Myocyte (in vitro differentiated cells): ENCODE measurements at regions not wholly inside any gene's neighbourhood (a gene's known extent, or its start where the extent isn't known, plus 50 kb on each side); places are given as distances from the start of the nearest gene placed in this dataset.

Experiments used
- DNase-seq: peaks from one replicate; pipeline ENCODE4 v3.0.0-alpha.2; 2012; ENCODE audit warnings: low read depth

GRCh38 chr10:107490389-107490788 is 325.9 kb upstream of the SORCS1 start:
- no peak for DNase-seq

GRCh38 chr10:107487284-107487683 is 322.8 kb upstream of the SORCS1 start:
- DNase-seq, result no peak

- no peak for DNase-seq
Measured at GRCh38 chr10:107485019-107485418, 320.5 kb upstream of the SORCS1 start.

GRCh38 chr10:107481881-107482280 is 317.4 kb upstream of the SORCS1 start:
- DNase-seq, result no peak

- no peak for DNase-seq
Measured at GRCh38 chr10:107481224-107481623, 316.7 kb upstream of the SORCS1 start.

- DNase-seq, result peak; percentile 20
Measured at GRCh38 chr10:107480781-107481180, 316.3 kb upstream of the SORCS1 start.

- DNase-seq, result no peak
Measured at GRCh38 chr10:107477266-107477665, 312.8 kb upstream of the SORCS1 start.

GRCh38 chr10:107476408-107476807 is 311.9 kb upstream of the SORCS1 start:
- DNase-seq, result no peak

- no peak for DNase-seq
Measured at GRCh38 chr10:107474650-107475049, 310.1 kb upstream of the SORCS1 start.

GRCh38 chr10:107473225-107473624 is 308.7 kb upstream of the SORCS1 start:
- DNase-seq, result no peak

GRCh38 chr10:107471911-107472310 is 307.4 kb upstream of the SORCS1 start:
- no peak for DNase-seq

- DNase-seq, result no peak
Measured at GRCh38 chr10:107453561-107453960, 289.1 kb upstream of the SORCS1 start.

GRCh38 chr10:107451047-107451446 is 286.5 kb upstream of the SORCS1 start:
- DNase-seq, result no peak

GRCh38 chr10:107450056-107450455 is 285.6 kb upstream of the SORCS1 start:
- no peak for DNase-seq

GRCh38 chr10:107444443-107444842 is 279.9 kb upstream of the SORCS1 start:
- DNase-seq, result no peak

- DNase-seq, result no peak
Measured at GRCh38 chr10:107443813-107444212, 279.3 kb upstream of the SORCS1 start.

- no peak for DNase-seq
Measured at GRCh38 chr10:107443326-107443725, 278.8 kb upstream of the SORCS1 start.

GRCh38 chr10:107442035-107442505 is 277.6 kb upstream of the SORCS1 start:
- DNase-seq, result peak; percentile 82

- no peak for DNase-seq
Measured at GRCh38 chr10:107440741-107441140, 276.2 kb upstream of the SORCS1 start.

GRCh38 chr10:107437921-107438320 is 273.4 kb upstream of the SORCS1 start:
- DNase-seq, result no peak

GRCh38 chr10:107436568-107436967 is 272.1 kb upstream of the SORCS1 start:
- no peak for DNase-seq

GRCh38 chr10:107434854-107435253 is 270.3 kb upstream of the SORCS1 start:
- no peak for DNase-seq

GRCh38 chr10:107434201-107434600 is 269.7 kb upstream of the SORCS1 start:
- DNase-seq, result no peak

- no peak for DNase-seq
Measured at GRCh38 chr10:107433605-107434004, 269.1 kb upstream of the SORCS1 start.
